Calu3 (cell line): ENCODE measurements at regions not wholly inside any gene's neighbourhood (a gene's known extent, or its start where the extent isn't known, plus 50 kb on each side); places are given as distances from the start of the nearest gene placed in this dataset.

ENCODE experiments used
- BruUV-seq: library from RNA; stranded (reverse); fragments of 400-500 nt; replicated peaks from 2 replicates; lab custom pipeline; 2021; lab: Mats Ljungman, UMichigan
- CTCF ChIA-PET: fragments of 300-600 bp; sonication (Branson Sonifier 250); formaldehyde crosslinking; loops from one replicate; lab custom pipeline; 2022; ENCODE audit warnings: antibody characterized with exemption; lab: Charles Lee
- DNase-seq: peaks from one replicate; pipeline ENCODE4 v3.0.0; 2022
- H3K27ac Mint-ChIP-seq: one replicate; pipeline ENCODE4 v1.8.0; 2022; ENCODE audit warnings: mixed read lengths; ENCODE audit not compliant: unreplicated experiment
- H3K27me3 Mint-ChIP-seq: one replicate; pipeline ENCODE4 v1.8.0; 2022; ENCODE audit warnings: mixed read lengths; ENCODE audit not compliant: unreplicated experiment
- H3K36me3 Mint-ChIP-seq: one replicate; pipeline ENCODE4 v1.8.0; 2022; ENCODE audit warnings: mild to moderate bottlenecking, moderate library complexity, mixed read lengths; ENCODE audit not compliant: insufficient read depth, unreplicated experiment
- H3K4me1 Mint-ChIP-seq: one replicate; pipeline ENCODE4 v1.8.0; 2022; ENCODE audit warnings: mild to moderate bottlenecking, low read depth, mixed read lengths; ENCODE audit not compliant: unreplicated experiment
- H3K4me3 Mint-ChIP-seq: one replicate; pipeline ENCODE4 v1.8.0; 2022; ENCODE audit warnings: mild to moderate bottlenecking, low read depth, moderate library complexity, mixed read lengths; ENCODE audit not compliant: unreplicated experiment
- H3K9me3 Mint-ChIP-seq: one replicate; pipeline ENCODE4 v1.8.0; 2022; ENCODE audit warnings: low read depth, mixed read lengths; ENCODE audit not compliant: unreplicated experiment
- CTCF ChIP-seq: fragments of 200-600 bp; IDR thresholded peaks from one replicate; pipeline ENCODE4 v1.8.0; 2022; ENCODE audit warnings: antibody characterized with exemption; ENCODE audit not compliant: unreplicated experiment
- intact Hi-C: fragments of 100-400 bp; cut with micrococcal nuclease; formaldehyde crosslinking; loops from one replicate; pipeline ENCODE4 v1.10.0; 2022; ENCODE audit not compliant: unreplicated experiment

- no peaks in the 10 kb centered on the region for H3K9me3 Mint-ChIP-seq
- no peaks in the 10 kb centered on the region for H3K27me3 Mint-ChIP-seq
- H3K4me1 Mint-ChIP-seq = no peaks in the 10 kb centered on the region
- no peak overlapping the region for H3K4me3 Mint-ChIP-seq
- BruUV-seq = no TSS peak
- no peaks in the 10 kb centered on the region for H3K36me3 Mint-ChIP-seq
- H3K27ac Mint-ChIP-seq = no peak overlapping the region
- TF ChIP-seq CTCF = no peak
- intact Hi-C loops = no loop called here
- CTCF ChIA-PET = interaction anchor here (0.6 to 0.7 kb wide), 2 partner anchors 13 to 375 kb away, joined by 3 to 6 read pairs; no protein-coding TSS in a partner anchor
- no peak for DNase-seq
Measured at GRCh38 chr2:145190031-145190703, 670.2 kb upstream of the ZEB2 start.

GRCh38 chr2:145186303-145186702, 666.4 kb upstream of the ZEB2 start:
- Mint-ChIP-seq H3K4me1 (peaks cover 6% of the 10 kb centered on the region), H3K36me3 (no peaks in the 10 kb centered on the region), H3K4me3 (no peak overlapping the region), H3K27ac (no peak overlapping the region), H3K9me3 (no peaks in the 10 kb centered on the region), H3K27me3 (no peaks in the 10 kb centered on the region)
- intact Hi-C loops = no loop called here
- TF ChIP-seq CTCF = no peak
- CTCF ChIA-PET = no interaction called here
- no TSS peak for BruUV-seq
- DNase-seq = no peak

- CTCF ChIA-PET = interaction anchor here (0.7 kb wide), 1 partner anchor 167 kb away, joined by 4 read pairs; no protein-coding TSS in a partner anchor
- Mint-ChIP-seq H3K27me3 (no peaks in the 10 kb centered on the region), H3K4me3 (no peak overlapping the region), H3K36me3 (no peaks in the 10 kb centered on the region), H3K4me1 (peaks cover 6% of the 10 kb centered on the region), H3K27ac (no peak overlapping the region), H3K9me3 (no peaks in the 10 kb centered on the region)
- intact Hi-C loops = no loop called here
- BruUV-seq = no TSS peak
- TF ChIP-seq CTCF = no peak
- no peak for DNase-seq
Measured at GRCh38 chr2:145185696-145186095, 665.8 kb upstream of the ZEB2 start.

GRCh38 chr2:145184741-145185651, 665.1 kb upstream of the ZEB2 start:
- no TSS peak for BruUV-seq
- H3K27ac Mint-ChIP-seq = no peak overlapping the region
- no peak for TF ChIP-seq CTCF
- H3K36me3 Mint-ChIP-seq = no peaks in the 10 kb centered on the region
- intact Hi-C loops = no loop called here
- no peak for DNase-seq
- no peak overlapping the region for H3K4me3 Mint-ChIP-seq
- H3K4me1 Mint-ChIP-seq = peaks cover 6% of the 10 kb centered on the region
- CTCF ChIA-PET = interaction anchor here (0.7 kb wide), 1 partner anchor 167 kb away, joined by 4 read pairs; no protein-coding TSS in a partner anchor
- no peaks in the 10 kb centered on the region for H3K27me3 Mint-ChIP-seq
- H3K9me3 Mint-ChIP-seq = no peaks in the 10 kb centered on the region
